ENCODE measurements at regions not wholly inside any gene's neighbourhood (a gene's known extent, or its start where the extent isn't known, plus 50 kb on each side); places are given as distances from the start of the nearest gene placed in this dataset.
A peak's percentile ranks its signal among the peaks of the same experiment; 100 is the strongest.

DNA sequence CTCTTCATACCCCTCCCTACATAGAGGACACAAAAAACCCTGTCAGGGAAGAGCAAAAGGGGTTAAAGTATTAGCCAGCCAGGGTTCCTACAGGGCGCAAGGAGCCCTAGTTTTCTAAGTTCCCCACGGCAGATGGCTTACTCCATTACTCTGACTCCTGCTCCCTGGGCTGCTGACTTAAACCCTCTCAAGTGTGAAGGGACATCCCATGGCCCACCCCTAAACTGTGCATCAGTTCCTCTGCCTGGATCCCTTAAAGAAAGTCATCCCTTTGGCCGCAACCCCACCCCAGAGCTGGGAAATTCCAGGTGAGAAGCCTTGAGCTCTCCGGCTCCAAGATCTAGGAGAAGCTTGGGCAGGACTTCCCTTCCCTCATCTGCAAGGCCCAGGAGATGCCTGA, 236.0 kb downstream of the TOMM20 start:
- POLR2A ChIA-PET: no interaction called here
- H3K27me3 ChIP-seq (ENCODE audit: control insufficient read depth, insufficient read depth, low read length): no peaks in the 10 kb centered on the region
- no TSS peak for BruUV-seq (replicated peaks)
- CTCF ChIA-PET: no interaction called here
- DNase-seq (ENCODE audit: low read depth, low spot score): no peak
- H3K4me1 ChIP-seq (ENCODE audit: control insufficient read depth, insufficient read depth, low read length): peaks cover 24% of the 10 kb centered on the region
- no peak for ATAC-seq
- no peaks in the 10 kb centered on the region for H3K36me3 ChIP-seq (ENCODE audit: control insufficient read depth, insufficient read depth, low read length)
- intact Hi-C loops (cut with micrococcal nuclease; ENCODE audit: unreplicated experiment) (no loop called here), in situ Hi-C loops (cut with HindIII; ENCODE audit: low pct_unique_long_range_greater_than_20kb, low sequenced_read_pairs) (no loop called here)
- H3K4me3 ChIP-seq (ENCODE audit: low read depth in 2 of 2, low read length in 2 of 2): no peak overlapping the region
- H3K9me3 ChIP-seq (ENCODE audit: control insufficient read depth, insufficient read depth, low read depth, low read length): no peaks in the 10 kb centered on the region
- peak overlapping the region; percentile 69 for H3K27ac ChIP-seq (ENCODE audit: low read length)
- no peak for TF ChIP-seq SIN3A (IDR thresholded peaks at IDR 0.05; ENCODE audit: borderline replicate concordance, insufficient read depth, low read depth, low read length)
- no peak for TF ChIP-seq POLR2AphosphoS5 (IDR thresholded peaks at IDR 0.05; ENCODE audit: low read depth, low read length)
- TF ChIP-seq, protein P1, sequence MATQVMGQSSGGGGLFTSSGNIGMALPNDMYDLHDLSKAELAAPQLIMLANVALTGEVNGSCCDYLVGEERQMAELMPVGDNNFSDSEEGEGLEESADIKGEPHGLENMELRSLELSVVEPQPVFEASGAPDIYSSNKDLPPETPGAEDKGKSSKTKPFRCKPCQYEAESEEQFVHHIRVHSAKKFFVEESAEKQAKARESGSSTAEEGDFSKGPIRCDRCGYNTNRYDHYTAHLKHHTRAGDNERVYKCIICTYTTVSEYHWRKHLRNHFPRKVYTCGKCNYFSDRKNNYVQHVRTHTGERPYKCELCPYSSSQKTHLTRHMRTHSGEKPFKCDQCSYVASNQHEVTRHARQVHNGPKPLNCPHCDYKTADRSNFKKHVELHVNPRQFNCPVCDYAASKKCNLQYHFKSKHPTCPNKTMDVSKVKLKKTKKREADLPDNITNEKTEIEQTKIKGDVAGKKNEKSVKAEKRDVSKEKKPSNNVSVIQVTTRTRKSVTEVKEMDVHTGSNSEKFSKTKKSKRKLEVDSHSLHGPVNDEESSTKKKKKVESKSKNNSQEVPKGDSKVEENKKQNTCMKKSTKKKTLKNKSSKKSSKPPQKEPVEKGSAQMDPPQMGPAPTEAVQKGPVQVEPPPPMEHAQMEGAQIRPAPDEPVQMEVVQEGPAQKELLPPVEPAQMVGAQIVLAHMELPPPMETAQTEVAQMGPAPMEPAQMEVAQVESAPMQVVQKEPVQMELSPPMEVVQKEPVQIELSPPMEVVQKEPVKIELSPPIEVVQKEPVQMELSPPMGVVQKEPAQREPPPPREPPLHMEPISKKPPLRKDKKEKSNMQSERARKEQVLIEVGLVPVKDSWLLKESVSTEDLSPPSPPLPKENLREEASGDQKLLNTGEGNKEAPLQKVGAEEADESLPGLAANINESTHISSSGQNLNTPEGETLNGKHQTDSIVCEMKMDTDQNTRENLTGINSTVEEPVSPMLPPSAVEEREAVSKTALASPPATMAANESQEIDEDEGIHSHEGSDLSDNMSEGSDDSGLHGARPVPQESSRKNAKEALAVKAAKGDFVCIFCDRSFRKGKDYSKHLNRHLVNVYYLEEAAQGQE (IDR thresholded peaks at IDR 0.05; ENCODE audit: insufficient read depth in 1 of 2, low read depth in 2 of 2, low read length in 1 of 2): no peak
- TF ChIP-seq TCF7L2 (IDR thresholded peaks at IDR 0.05; ENCODE audit: low read depth, low read length): no peak
- TF ChIP-seq, protein P2, sequence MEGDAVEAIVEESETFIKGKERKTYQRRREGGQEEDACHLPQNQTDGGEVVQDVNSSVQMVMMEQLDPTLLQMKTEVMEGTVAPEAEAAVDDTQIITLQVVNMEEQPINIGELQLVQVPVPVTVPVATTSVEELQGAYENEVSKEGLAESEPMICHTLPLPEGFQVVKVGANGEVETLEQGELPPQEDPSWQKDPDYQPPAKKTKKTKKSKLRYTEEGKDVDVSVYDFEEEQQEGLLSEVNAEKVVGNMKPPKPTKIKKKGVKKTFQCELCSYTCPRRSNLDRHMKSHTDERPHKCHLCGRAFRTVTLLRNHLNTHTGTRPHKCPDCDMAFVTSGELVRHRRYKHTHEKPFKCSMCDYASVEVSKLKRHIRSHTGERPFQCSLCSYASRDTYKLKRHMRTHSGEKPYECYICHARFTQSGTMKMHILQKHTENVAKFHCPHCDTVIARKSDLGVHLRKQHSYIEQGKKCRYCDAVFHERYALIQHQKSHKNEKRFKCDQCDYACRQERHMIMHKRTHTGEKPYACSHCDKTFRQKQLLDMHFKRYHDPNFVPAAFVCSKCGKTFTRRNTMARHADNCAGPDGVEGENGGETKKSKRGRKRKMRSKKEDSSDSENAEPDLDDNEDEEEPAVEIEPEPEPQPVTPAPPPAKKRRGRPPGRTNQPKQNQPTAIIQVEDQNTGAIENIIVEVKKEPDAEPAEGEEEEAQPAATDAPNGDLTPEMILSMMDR (IDR thresholded peaks at IDR 0.05): no peak

DNA sequence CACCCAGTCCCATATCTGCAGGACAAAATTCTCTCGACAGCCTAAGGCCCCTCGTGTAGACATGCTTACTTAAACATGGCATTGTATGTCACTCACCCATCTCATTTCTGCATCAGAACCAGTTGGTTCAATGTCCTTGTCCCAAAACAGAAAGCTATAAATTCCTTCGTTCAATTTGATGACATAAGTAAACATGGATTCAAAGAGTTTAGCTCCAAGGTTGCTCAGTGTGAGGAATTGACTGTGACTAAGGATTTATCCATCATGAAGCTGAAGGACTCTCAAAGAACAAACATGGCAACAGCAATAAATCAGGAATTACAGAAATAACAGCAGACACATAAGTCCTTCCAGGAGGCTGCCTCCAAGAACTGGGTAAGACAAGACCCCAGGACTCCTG, 237.2 kb downstream of the TOMM20 start:
- DNase-seq (ENCODE audit: low read depth, low spot score) (no peak), ATAC-seq (no peak)
- no peaks in the 10 kb centered on the region for H3K9me3 ChIP-seq (ENCODE audit: control insufficient read depth, insufficient read depth, low read depth, low read length)
- H3K4me1 ChIP-seq (ENCODE audit: control insufficient read depth, insufficient read depth, low read length): peaks cover 22% of the 10 kb centered on the region
- peak overlapping the region; percentile 67 for H3K27ac ChIP-seq (ENCODE audit: low read length)
- H3K36me3 ChIP-seq (ENCODE audit: control insufficient read depth, insufficient read depth, low read length): no peaks in the 10 kb centered on the region
- no peak for TF ChIP-seq POLR2AphosphoS5 (IDR thresholded peaks at IDR 0.05; ENCODE audit: low read depth, low read length)
- TF ChIP-seq, protein P2 (IDR thresholded peaks at IDR 0.05): no peak
- TF ChIP-seq, protein P1 (IDR thresholded peaks at IDR 0.05; ENCODE audit: insufficient read depth in 1 of 2, low read depth in 2 of 2, low read length in 1 of 2): no peak
- no peak for TF ChIP-seq TCF7L2 (IDR thresholded peaks at IDR 0.05; ENCODE audit: low read depth, low read length)
- TF ChIP-seq SIN3A (IDR thresholded peaks at IDR 0.05; ENCODE audit: borderline replicate concordance, insufficient read depth, low read depth, low read length): no peak
- no TSS peak for BruUV-seq (replicated peaks)
- POLR2A ChIA-PET: no interaction called here
- H3K4me3 ChIP-seq (ENCODE audit: low read depth in 2 of 2, low read length in 2 of 2): no peak overlapping the region
- intact Hi-C loops (cut with micrococcal nuclease; ENCODE audit: unreplicated experiment) (no loop called here), in situ Hi-C loops (cut with HindIII; ENCODE audit: low pct_unique_long_range_greater_than_20kb, low sequenced_read_pairs) (no loop called here)
- H3K27me3 ChIP-seq (ENCODE audit: control insufficient read depth, insufficient read depth, low read length): no peaks in the 10 kb centered on the region
- CTCF ChIA-PET: no interaction called here

Measured in Panc1 (cell line).